Erythroblast (primary cell): ENCODE measurements at regions not wholly inside any gene's neighbourhood (a gene's known extent, or its start where the extent isn't known, plus 50 kb on each side); places are given as distances from the start of the nearest gene placed in this dataset.

Source experiments
- DNase-seq, 2 experiments: peaks; one replicate each; lab custom pipeline; 2025; lab: John Stamatoyannopoulos, UW
- GATA1 ChIP-seq: IDR thresholded peaks from 2 replicates; pipeline ENCODE4 v1.6.1; 2011; ENCODE audit warnings: low read depth, mild to moderate bottlenecking, control low read depth, low read length, moderate library complexity
- POLR2A ChIP-seq: IDR thresholded peaks from 2 replicates; pipeline ENCODE4 v1.6.1; 2011; ENCODE audit warnings: mild to moderate bottlenecking, low read length

GRCh38 chrX:80354966-80355465 is 65.2 kb upstream of the TENT5D start:
- TF ChIP-seq GATA1 (no peak), POLR2A (no peak)
- DNase-seq, result no peak
